GM12873 (cell line): ENCODE measurements at regions not wholly inside any gene's neighbourhood (a gene's known extent, or its start where the extent isn't known, plus 50 kb on each side); places are given as distances from the start of the nearest gene placed in this dataset.
A peak's percentile ranks its signal among the peaks of the same experiment; 100 is the strongest.

Experiments used
- CTCF ChIP-seq: IDR thresholded peaks from 2 replicates; pipeline ENCODE4 v1.5.1; 2012; ENCODE audit warnings: low read depth, mild to moderate bottlenecking, moderate library complexity, low read length, control low read depth; ENCODE audit not compliant: insufficient read depth; ENCODE audit errors: missing control alignments

DNA sequence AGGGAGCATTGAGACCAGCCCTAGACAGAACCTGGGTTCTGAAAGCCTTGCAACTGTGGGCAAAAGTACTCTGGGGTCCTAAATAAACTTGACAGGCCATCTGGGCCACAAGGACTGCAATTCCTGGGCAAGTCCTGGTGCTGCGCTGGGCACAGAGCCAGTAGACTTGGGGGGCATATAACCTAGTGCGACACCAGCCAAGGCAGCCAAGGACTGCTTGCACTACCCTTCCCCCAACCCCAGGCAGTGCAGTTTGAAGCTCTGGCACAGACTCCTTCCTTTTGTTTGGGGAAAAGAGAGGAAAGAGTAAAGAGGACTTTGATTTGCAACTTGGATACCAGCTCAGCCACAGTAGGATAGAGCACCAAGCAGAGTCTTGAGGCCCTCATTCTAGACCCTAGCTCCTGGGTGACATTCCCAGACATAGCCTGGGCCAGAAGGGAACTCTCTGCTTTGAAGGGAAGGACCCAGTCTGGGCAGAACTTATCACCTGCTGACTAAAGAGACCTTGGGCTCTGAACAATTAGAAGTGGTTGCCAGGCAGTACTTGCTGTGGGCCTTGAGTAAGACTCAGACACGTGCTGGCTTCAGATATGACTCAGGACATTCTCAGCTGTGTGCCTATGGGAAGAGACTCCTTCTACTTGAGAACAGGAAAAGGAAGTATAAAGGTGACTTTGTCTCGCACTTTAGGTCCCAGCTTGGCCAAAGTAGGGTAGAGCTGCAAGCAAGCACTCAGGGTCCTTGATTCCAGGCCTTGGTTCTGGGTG, 522.8 kb downstream of the GLUD2 start:
- no peak for TF ChIP-seq CTCF

- TF ChIP-seq CTCF: no peak
Measured at GRCh38 chrX:121571333-121571732, 523.9 kb downstream of the GLUD2 start.

DNA sequence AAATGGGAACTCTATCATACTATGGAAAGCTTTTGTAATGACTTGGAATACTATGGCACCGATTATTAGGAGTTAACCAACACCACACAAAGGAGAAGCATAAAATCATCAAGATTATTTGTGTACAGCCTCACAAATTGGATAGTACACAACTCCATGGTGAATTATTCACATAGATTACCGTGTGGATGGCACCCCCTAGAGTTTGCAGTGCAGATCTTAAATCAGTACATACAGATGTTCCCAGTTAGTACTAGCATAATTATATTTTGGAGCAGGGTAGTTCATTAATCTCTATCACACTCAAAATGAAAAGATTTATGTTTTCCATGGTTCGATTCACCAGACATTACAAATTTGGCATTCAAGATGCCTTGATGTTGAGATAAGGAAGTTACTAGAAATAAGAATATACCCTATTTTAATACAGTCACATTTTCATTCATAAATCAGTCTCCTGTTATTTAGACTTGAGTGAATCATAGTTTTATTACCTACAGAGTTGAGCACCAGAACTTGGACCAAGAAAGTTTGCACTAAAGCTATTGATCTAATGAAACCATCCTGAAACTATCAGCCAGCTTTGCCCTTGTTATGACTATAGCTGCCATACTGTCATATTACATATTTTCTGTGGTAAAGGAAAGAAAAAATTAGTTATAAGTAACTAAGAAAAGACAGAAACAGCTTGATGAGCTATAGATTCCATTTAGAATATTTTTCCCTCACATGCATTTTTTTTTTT, 531.8 kb downstream of the GLUD2 start:
- peak; percentile 48 for TF ChIP-seq CTCF

- TF ChIP-seq CTCF: no peak
Measured at GRCh38 chrX:121581885-121582284, 534.5 kb downstream of the GLUD2 start.

- TF ChIP-seq CTCF: no peak
Measured at GRCh38 chrX:121585626-121586025, 538.2 kb downstream of the GLUD2 start.

GRCh38 chrX:121592884-121593283, 545.5 kb downstream of the GLUD2 start:
- no peak for TF ChIP-seq CTCF

DNA sequence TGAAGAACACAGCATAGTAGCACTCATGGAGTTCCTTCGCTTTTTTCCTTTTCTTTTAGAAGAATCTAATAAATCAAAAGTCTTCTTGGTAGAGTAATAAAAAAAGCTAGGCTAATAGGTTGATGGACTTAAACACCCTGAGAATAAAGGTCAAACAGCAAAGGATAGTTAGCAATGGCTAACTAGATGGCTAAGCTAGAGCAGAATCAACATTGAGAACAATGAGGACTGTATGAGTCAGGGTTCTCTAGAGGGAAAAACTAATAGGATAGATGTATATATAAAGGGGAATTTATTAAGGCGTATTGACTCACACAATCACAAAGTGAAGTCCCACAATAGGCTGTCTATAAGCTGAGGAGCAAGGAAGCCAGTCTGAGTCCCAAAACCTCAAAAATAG, 550.9 kb downstream of the GLUD2 start:
- no peak for TF ChIP-seq CTCF
